H9 (cell line): ENCODE measurements at regions not wholly inside any gene's neighbourhood (a gene's known extent, or its start where the extent isn't known, plus 50 kb on each side); places are given as distances from the start of the nearest gene placed in this dataset.

Source experiments
- DNase-seq: peaks from one replicate; pipeline ENCODE4 v3.0.0-alpha.2; 2017
- H2AFZ ChIP-seq: one replicate; pipeline ENCODE4 v1.6.1; 2013; ENCODE audit warnings: mild to moderate bottlenecking, low read length, control low read depth, moderate library complexity
- H2AK5ac ChIP-seq: 2 replicates; pipeline ENCODE4 v1.6.1; 2013; ENCODE audit warnings: low read length, control low read depth, mixed read lengths; ENCODE audit not compliant: insufficient read length
- H2BK120ac ChIP-seq: one replicate; pipeline ENCODE4 v1.6.1; 2013; ENCODE audit warnings: low read depth, mild to moderate bottlenecking, low read length, control low read depth, inconsistent platforms; ENCODE audit not compliant: poor library complexity, severe bottlenecking
- H2BK12ac ChIP-seq: 2 replicates; pipeline ENCODE4 v1.6.1; 2013; ENCODE audit warnings: low read length, control low read depth, mixed read lengths, low read depth; ENCODE audit not compliant: insufficient read length
- H2BK15ac ChIP-seq: 2 replicates; pipeline ENCODE4 v1.6.1; 2013; ENCODE audit warnings: low read depth, low read length, control low read depth
- H2BK20ac ChIP-seq: one replicate; pipeline ENCODE4 v1.6.1; 2013; ENCODE audit warnings: low read depth, mild to moderate bottlenecking, low read length, control low read depth, inconsistent platforms; ENCODE audit not compliant: poor library complexity, severe bottlenecking
- H2BK5ac ChIP-seq: 2 replicates; pipeline ENCODE4 v1.6.1; 2013; ENCODE audit warnings: low read length, control low read depth, mixed read lengths; ENCODE audit not compliant: insufficient read length
- H3K14ac ChIP-seq: 2 replicates; pipeline ENCODE4 v1.6.1; 2013; ENCODE audit warnings: low read length, control low read depth; ENCODE audit not compliant: insufficient read depth
- H3K18ac ChIP-seq: 2 replicates; pipeline ENCODE4 v1.6.1; 2013; ENCODE audit warnings: low read depth, mild to moderate bottlenecking, mixed read lengths, low read length, control low read depth; ENCODE audit not compliant: insufficient read length
- H3K23ac ChIP-seq: 2 replicates; pipeline ENCODE4 v1.6.1; 2013; ENCODE audit warnings: low read length, control low read depth, mixed read lengths, low read depth; ENCODE audit not compliant: insufficient read length
- H3K23me2 ChIP-seq: 2 replicates; pipeline ENCODE4 v1.6.1; 2013; ENCODE audit warnings: low read depth, mild to moderate bottlenecking, mixed read lengths, low read length, control low read depth; ENCODE audit not compliant: insufficient read length, poor library complexity, severe bottlenecking
- H3K27ac ChIP-seq: 2 replicates; pipeline ENCODE4 v1.5.1; 2013; ENCODE audit warnings: low read length, control low read depth, mixed read lengths, low read depth; ENCODE audit not compliant: insufficient read length
- H3K27me3 ChIP-seq: 2 replicates; pipeline ENCODE4 v1.6.1; 2013; ENCODE audit warnings: low read length, control low read depth, inconsistent platforms; ENCODE audit not compliant: insufficient read depth
- H3K4ac ChIP-seq: 2 replicates; pipeline ENCODE4 v1.6.1; 2013; ENCODE audit warnings: low read depth, mild to moderate bottlenecking, control low read depth, inconsistent platforms, low read length, moderate library complexity
- H3K4me1 ChIP-seq: 2 replicates; pipeline ENCODE4 v1.6.1; 2013; ENCODE audit warnings: low read length, control low read depth, inconsistent platforms; ENCODE audit not compliant: insufficient read depth
- H3K4me2 ChIP-seq: 2 replicates; pipeline ENCODE4 v1.6.1; 2013; ENCODE audit warnings: low read length, control low read depth, mixed read lengths; ENCODE audit not compliant: insufficient read length, insufficient read depth
- H3K56ac ChIP-seq: 2 replicates; pipeline ENCODE4 v1.6.1; 2013; ENCODE audit warnings: low read depth, mild to moderate bottlenecking, mixed read lengths, low read length, control low read depth; ENCODE audit not compliant: insufficient read length
- H3K79me1 ChIP-seq: 2 replicates; pipeline ENCODE4 v1.6.1; 2013; ENCODE audit warnings: low read depth, mild to moderate bottlenecking, moderate library complexity, low read length, control low read depth, inconsistent platforms; ENCODE audit not compliant: insufficient read depth, poor library complexity, severe bottlenecking
- H3K79me2 ChIP-seq: 2 replicates; pipeline ENCODE4 v1.6.1; 2013; ENCODE audit warnings: low read length, control low read depth, inconsistent platforms; ENCODE audit not compliant: insufficient read depth
- H3K9ac ChIP-seq: 2 replicates; pipeline ENCODE4 v1.6.1; 2013; ENCODE audit warnings: low read length, control low read depth, mixed read lengths; ENCODE audit not compliant: insufficient read length; ENCODE audit errors: extremely low read depth
- H3K9me3 ChIP-seq: one replicate; pipeline ENCODE4 v1.6.1; 2013; ENCODE audit warnings: low read depth, low read length, inconsistent platforms; ENCODE audit not compliant: control insufficient read depth
- H3T11ph ChIP-seq: one replicate; pipeline ENCODE4 v1.6.1; 2013; ENCODE audit warnings: mild to moderate bottlenecking, low read length, control low read depth, inconsistent platforms
- H4K20me1 ChIP-seq: one replicate; pipeline ENCODE4 v1.6.1; 2013; ENCODE audit not compliant: control insufficient read depth, insufficient read length, insufficient read depth
- H4K5ac ChIP-seq: 2 replicates; pipeline ENCODE4 v1.6.1; 2013; ENCODE audit warnings: low read depth, mild to moderate bottlenecking, mixed read lengths, low read length, control low read depth; ENCODE audit not compliant: insufficient read length
- H4K8ac ChIP-seq: replicated peaks from 2 replicates; pipeline ENCODE4 v1.6.1; 2013; ENCODE audit warnings: low read length, control low read depth, mixed read lengths, low read depth; ENCODE audit not compliant: insufficient read length
- H4K91ac ChIP-seq: 2 replicates; pipeline ENCODE4 v1.6.1; 2013; ENCODE audit warnings: low read depth, mild to moderate bottlenecking, moderate library complexity, mixed read lengths, low read length, control low read depth; ENCODE audit not compliant: insufficient read length
- H3K27ac Mint-ChIP-seq, 3 experiments: 2 replicates in 2 of 3; 3 replicates in 1 of 3; pipeline ENCODE4 v1.8.0; 2020 to 2021; ENCODE audit warnings: mixed read lengths in 3 of 3, mild to moderate bottlenecking in 1 of 3, moderate library complexity in 1 of 3
- H3K27me3 Mint-ChIP-seq: 2 replicates; pipeline ENCODE4 v1.8.0; 2021; ENCODE audit warnings: low read depth, mild to moderate bottlenecking, moderate library complexity, mixed read lengths
- H3K36me3 Mint-ChIP-seq, 3 experiments: 2 replicates in 2 of 3; 3 replicates in 1 of 3; pipeline ENCODE4 v1.8.0; 2020 to 2021; ENCODE audit warnings: low read depth in 3 of 3, mixed read lengths in 3 of 3; ENCODE audit not compliant: insufficient read depth in 1 of 3
- H3K4me1 Mint-ChIP-seq, 2 experiments: 2 replicates each; pipeline ENCODE4 v1.8.0; 2020; ENCODE audit warnings: mixed read lengths in 2 of 2
- H3K4me3 Mint-ChIP-seq, 2 experiments: 2 replicates in 1 of 2; 3 replicates in 1 of 2; pipeline ENCODE4 v1.8.0; 2020 to 2021; ENCODE audit warnings: mild to moderate bottlenecking in 2 of 2, mixed read lengths in 2 of 2, moderate library complexity in 1 of 2
- H3K9me3 Mint-ChIP-seq, 2 experiments: 2 replicates in 1 of 2; 3 replicates in 1 of 2; pipeline ENCODE4 v1.8.0; 2020; ENCODE audit warnings: mild to moderate bottlenecking in 2 of 2, mixed read lengths in 2 of 2, moderate library complexity in 1 of 2
- WGBS: extraction: QIAGEN DNeasy Blood & Tissue Kit; methylation state at CpG from one replicate; pipeline ENCODE4 v1.1.7; 2013; ENCODE audit warnings: missing lambda C conversion rate, low lambda C conversion rate, mixed read lengths; ENCODE audit not compliant: insufficient read length; ENCODE audit errors: extremely low coverage; 5-methylcytosine and 5-hydroxymethylcytosine counted together
- TF ChIP-seq, protein P1 (sequence below): fragments of 200-600 bp; sonication (generic); conservative IDR thresholded peaks from 3 replicates; pipeline ENCODE4 v1.8.0; 2021; ENCODE audit warnings: antibody characterized with exemption, mild to moderate bottlenecking

DNA sequence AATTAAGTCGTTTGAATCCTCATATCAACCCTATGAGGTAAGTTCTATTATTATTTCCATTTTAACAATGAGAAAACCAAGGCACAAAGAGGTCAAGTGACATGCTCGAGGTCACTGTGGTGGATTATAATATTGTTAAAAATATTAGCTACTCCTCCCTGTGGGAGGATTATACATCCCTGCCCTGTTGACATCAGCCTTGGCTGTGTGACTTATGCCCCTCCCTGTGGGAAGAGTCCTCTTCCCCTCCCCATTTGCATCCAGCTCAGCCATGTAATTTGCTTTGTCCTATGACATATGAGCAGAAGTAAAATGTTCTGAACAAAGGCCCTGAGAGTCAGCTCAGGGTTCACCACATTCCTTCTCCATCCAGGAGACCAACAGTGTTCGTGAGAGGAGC lies 152.7 kb upstream of the ZIC3 start:
- Histone ChIP-seq H4K8ac (no peak overlapping the region), H3K9me3 (no peaks in the 10 kb centered on the region), H3K27me3 (no peaks in the 10 kb centered on the region), H4K5ac (no peak overlapping the region), H3K79me1 (no peaks in the 10 kb centered on the region), H3K4me1 (no peaks in the 10 kb centered on the region), H4K20me1 (no peaks in the 10 kb centered on the region), H2AFZ (no peak overlapping the region), H2BK15ac (no peak overlapping the region), H2BK5ac (no peak overlapping the region), H2BK120ac (no peak overlapping the region), H3K18ac (no peak overlapping the region), H3T11ph (no peak overlapping the region), H3K23ac (no peak overlapping the region), H2BK20ac (no peak overlapping the region), H3K9ac (no peak overlapping the region), H4K91ac (no peak overlapping the region), H3K79me2 (no peaks in the 10 kb centered on the region), H3K23me2 (no peaks in the 10 kb centered on the region), H3K4ac (no peak overlapping the region), H2AK5ac (no peak overlapping the region), H3K56ac (no peak overlapping the region), H3K27ac (no peak overlapping the region), H3K14ac (no peak overlapping the region), H2BK12ac (no peak overlapping the region), H3K4me2 (no peak overlapping the region)
- peaks cover 0 to 46% of the 10 kb centered on the region in 2 experiments; a peak in 2 of 5 replicates for H3K9me3 Mint-ChIP-seq
- peaks cover 0 to 3% of the 10 kb centered on the region in 2 experiments; a peak in 1 of 4 replicates for H3K4me1 Mint-ChIP-seq
- peaks cover 4% of the 10 kb centered on the region; the same call in 1 of the 2 replicates for H3K27me3 Mint-ChIP-seq
- H3K27ac Mint-ChIP-seq = no peak overlapping the region
- H3K36me3 Mint-ChIP-seq = no peaks in the 10 kb centered on the region
- no peak for DNase-seq
- no CpG with 5 or more reads among the region's 3 CpGs for WGBS
- TF ChIP-seq, protein P1, sequence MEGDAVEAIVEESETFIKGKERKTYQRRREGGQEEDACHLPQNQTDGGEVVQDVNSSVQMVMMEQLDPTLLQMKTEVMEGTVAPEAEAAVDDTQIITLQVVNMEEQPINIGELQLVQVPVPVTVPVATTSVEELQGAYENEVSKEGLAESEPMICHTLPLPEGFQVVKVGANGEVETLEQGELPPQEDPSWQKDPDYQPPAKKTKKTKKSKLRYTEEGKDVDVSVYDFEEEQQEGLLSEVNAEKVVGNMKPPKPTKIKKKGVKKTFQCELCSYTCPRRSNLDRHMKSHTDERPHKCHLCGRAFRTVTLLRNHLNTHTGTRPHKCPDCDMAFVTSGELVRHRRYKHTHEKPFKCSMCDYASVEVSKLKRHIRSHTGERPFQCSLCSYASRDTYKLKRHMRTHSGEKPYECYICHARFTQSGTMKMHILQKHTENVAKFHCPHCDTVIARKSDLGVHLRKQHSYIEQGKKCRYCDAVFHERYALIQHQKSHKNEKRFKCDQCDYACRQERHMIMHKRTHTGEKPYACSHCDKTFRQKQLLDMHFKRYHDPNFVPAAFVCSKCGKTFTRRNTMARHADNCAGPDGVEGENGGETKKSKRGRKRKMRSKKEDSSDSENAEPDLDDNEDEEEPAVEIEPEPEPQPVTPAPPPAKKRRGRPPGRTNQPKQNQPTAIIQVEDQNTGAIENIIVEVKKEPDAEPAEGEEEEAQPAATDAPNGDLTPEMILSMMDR = no peak
- H3K4me3 Mint-ChIP-seq = no peak overlapping the region
